Bronchial epithelial cell (primary cell): ENCODE measurements at regions not wholly inside any gene's neighbourhood (a gene's known extent, or its start where the extent isn't known, plus 50 kb on each side); places are given as distances from the start of the nearest gene placed in this dataset.

Source experiments
- DNase-seq: peaks from one replicate; pipeline ENCODE4 v3.0.0-alpha.2; 2010; ENCODE audit warnings: low read depth
- FAIRE-seq: peaks from 2 replicates; lab custom pipeline; 2011; peaks lifted over from hg19 to GRCh38; lab: Jason Lieb, UNC
- H3K27me3 ChIP-seq: 2 replicates; pipeline ENCODE4 v1.5.1; 2011; ENCODE audit warnings: low read length; ENCODE audit not compliant: control insufficient read depth, insufficient read depth
- H3K36me3 ChIP-seq: 2 replicates; pipeline ENCODE4 v1.5.1; 2011; ENCODE audit warnings: low read length; ENCODE audit not compliant: control insufficient read depth, insufficient read depth
- H3K4me3 ChIP-seq: 2 replicates; pipeline ENCODE4 v1.5.1; 2011; ENCODE audit warnings: mild to moderate bottlenecking, low read depth, low read length, control low read depth
- TF ChIP-seq, protein P1 (sequence below): IDR thresholded peaks from 2 replicates; pipeline ENCODE4 v1.5.1; 2011; ENCODE audit warnings: mild to moderate bottlenecking, moderate library complexity, low read length, control low read depth, inconsistent platforms; ENCODE audit not compliant: insufficient read depth, severe bottlenecking

DNA sequence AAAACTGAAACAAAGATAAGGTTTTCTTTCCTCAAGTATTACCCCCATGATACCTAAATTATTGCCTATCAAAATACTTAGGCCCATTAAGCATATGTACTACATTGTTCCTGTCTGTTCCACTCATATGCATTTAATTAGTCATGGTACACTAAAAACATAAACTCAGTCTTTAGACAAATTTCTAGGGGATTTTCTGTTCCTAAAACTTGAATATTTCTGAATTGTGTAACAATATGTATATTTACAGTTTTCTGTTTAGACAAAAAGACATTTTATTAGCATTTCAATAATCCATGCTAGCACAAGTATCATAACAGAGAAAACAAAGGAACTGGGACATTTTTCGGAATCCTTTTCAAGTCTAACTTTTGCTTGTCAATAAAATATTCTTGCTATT lies 234.2 kb downstream of the CRPPA start:
- DNase-seq, result no peak
- Histone ChIP-seq H3K27me3 (no peaks in the 10 kb centered on the region), H3K36me3 (no peaks in the 10 kb centered on the region), H3K4me3 (no peak overlapping the region)
- FAIRE-seq, result no peak
- TF ChIP-seq, protein P1, sequence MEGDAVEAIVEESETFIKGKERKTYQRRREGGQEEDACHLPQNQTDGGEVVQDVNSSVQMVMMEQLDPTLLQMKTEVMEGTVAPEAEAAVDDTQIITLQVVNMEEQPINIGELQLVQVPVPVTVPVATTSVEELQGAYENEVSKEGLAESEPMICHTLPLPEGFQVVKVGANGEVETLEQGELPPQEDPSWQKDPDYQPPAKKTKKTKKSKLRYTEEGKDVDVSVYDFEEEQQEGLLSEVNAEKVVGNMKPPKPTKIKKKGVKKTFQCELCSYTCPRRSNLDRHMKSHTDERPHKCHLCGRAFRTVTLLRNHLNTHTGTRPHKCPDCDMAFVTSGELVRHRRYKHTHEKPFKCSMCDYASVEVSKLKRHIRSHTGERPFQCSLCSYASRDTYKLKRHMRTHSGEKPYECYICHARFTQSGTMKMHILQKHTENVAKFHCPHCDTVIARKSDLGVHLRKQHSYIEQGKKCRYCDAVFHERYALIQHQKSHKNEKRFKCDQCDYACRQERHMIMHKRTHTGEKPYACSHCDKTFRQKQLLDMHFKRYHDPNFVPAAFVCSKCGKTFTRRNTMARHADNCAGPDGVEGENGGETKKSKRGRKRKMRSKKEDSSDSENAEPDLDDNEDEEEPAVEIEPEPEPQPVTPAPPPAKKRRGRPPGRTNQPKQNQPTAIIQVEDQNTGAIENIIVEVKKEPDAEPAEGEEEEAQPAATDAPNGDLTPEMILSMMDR, result no peak

DNA sequence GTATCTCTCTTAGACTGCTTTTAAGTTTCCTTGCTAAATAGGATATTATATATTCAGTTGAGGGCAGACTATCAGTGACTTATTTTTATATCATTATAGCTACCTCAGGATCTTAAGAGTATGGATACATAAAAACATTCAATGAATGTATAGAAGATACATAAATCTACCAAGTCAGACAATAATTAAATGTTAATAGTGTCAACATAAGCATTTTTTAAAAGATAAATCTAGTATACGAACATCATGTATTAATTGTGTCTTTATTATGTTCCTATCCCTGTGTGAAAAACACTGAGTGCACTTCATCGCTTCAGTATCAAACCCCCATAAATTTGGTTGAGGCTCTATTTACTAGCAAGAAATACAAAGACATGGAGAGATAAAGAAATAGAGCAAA lies 242.8 kb downstream of the CRPPA start:
- no peaks in the 10 kb centered on the region for H3K27me3 ChIP-seq
- no peak for FAIRE-seq
- DNase-seq, result no peak
- H3K36me3 ChIP-seq, result no peaks in the 10 kb centered on the region
- H3K4me3 ChIP-seq, result no peak overlapping the region
- TF ChIP-seq, protein P1, result no peak

DNA sequence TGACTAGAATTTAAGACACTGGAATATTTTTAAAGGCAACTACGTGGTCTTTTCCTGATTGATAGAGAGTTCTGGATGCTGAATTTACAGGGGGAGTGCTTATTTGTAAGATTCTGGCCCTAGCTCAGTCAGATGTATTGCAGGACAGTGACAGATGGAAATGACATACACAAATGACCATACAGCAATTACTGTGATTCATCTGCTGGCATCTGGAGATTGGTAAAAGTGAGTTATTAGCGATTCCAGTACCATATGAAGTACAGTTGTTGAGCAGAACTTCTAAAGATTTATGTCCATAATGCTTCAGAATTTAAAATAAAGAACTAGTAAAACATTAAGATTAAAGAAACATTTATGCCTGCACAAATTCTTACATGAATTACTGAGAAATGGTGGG lies 243.2 kb downstream of the CRPPA start:
- FAIRE-seq (no peak), DNase-seq (no peak)
- TF ChIP-seq, protein P1, result no peak
- Histone ChIP-seq H3K36me3 (no peaks in the 10 kb centered on the region), H3K27me3 (no peaks in the 10 kb centered on the region), H3K4me3 (no peak overlapping the region)

DNA sequence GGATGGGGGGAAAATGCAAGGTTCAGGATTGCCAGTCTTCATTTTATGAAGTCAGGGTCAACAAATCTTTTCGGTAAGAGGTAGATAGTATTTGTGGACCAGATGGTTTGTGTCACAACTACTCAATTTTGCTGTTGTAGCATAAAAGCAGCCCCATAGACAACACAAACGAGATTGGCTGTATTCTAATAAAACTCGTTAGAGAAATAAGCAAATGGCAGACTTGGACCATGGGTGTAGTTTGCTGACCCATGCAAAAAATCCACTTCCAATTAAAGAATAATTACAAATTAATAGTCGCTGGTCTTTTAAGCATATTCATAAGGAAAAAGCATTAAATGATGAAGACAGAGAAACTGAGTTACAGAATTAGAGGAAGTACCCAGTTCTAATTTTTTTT lies 247.1 kb downstream of the CRPPA start:
- no peaks in the 10 kb centered on the region for H3K36me3 ChIP-seq
- FAIRE-seq, result no peak

DNA sequence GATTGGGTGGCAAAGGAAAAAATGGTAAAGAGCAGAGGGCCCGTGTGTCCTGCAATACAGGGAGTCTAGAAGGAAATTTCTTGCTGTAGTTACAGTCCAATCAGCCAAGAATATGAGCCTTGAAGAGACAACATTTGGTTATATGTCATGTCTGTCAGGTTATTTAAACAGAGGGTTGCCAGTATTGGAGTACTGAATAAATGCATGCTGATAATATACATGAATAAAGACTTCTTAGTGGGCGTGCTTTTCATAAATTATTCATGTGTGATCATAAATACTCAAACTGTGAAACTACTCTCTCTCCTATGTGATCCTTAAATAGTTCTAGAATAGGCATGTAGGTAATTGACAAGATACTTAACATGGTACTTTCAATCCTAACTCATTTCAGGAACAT lies 249.0 kb downstream of the CRPPA start:
- no peak for DNase-seq
- Histone ChIP-seq H3K4me3 (no peak overlapping the region), H3K27me3 (no peaks in the 10 kb centered on the region), H3K36me3 (no peaks in the 10 kb centered on the region)
- FAIRE-seq, result no peak
- TF ChIP-seq, protein P1, result no peak

More for the DNA sequence above, 247.1 kb downstream of the CRPPA start:
- H3K4me3 ChIP-seq, result no peak overlapping the region
- TF ChIP-seq, protein P1, result no peak
- no peak for DNase-seq
- H3K27me3 ChIP-seq, result no peaks in the 10 kb centered on the region

DNA sequence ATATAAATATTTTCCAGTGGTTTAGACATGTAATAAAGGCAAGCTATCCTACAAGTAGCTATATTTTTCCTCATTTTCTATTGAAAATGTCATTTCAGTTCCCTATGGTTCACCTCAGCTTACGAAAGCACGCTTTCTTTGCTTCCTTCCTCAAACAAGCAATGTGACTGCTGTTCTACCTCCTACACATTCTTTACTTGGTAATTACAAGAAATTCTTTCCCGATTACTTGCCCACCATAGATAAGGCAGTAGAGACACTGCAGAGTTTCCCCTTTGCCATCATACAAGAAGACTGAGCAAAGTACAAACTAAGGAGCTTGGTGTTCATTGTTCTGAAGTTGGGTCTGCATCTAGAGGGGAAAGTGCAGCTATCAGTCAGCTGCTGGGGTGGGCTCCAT lies 249.4 kb downstream of the CRPPA start:
- no peak for FAIRE-seq
- Histone ChIP-seq H3K36me3 (no peaks in the 10 kb centered on the region), H3K4me3 (no peak overlapping the region), H3K27me3 (no peaks in the 10 kb centered on the region)
- DNase-seq, result no peak
- TF ChIP-seq, protein P1, result no peak
